ENCODE measurements at regions not wholly inside any gene's neighbourhood (a gene's known extent, or its start where the extent isn't known, plus 50 kb on each side); places are given as distances from the start of the nearest gene placed in this dataset.

DNA sequence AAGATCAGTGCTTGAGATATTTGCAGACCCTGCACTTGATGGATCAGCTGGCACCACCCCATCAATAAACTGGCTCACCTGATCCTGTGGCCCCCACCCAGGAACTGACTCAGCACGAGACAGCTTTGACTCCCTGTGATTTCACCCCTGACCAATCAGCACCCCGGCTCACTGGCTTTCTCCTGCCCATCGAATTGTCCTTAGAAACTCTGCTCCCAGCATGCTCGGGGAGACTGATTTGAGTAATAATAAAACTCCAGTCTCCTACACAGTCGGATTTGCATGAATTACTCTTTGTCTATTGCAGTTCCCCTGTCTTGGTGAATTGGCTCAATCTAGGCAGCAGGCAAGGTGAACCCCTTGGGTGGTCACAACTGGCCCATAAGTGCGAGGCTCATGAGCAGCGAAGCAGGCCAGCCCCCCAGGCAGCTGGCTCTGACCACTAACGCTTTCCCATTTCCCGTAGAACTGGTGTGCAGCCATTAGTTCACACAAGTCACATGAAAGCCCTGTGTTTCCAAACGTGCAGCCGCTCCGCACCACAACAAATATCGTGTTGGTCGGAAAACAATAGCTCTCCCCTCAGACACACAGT, 79.6 kb downstream of the RSPH3 start:
- no peak for TF ChIP-seq ZNF274 (IDR thresholded peaks at IDR 0.05; ENCODE audit: low read depth, low read length)
- H3K4me3 ChIP-seq (ENCODE audit: low read length): no peak overlapping the region

DNA sequence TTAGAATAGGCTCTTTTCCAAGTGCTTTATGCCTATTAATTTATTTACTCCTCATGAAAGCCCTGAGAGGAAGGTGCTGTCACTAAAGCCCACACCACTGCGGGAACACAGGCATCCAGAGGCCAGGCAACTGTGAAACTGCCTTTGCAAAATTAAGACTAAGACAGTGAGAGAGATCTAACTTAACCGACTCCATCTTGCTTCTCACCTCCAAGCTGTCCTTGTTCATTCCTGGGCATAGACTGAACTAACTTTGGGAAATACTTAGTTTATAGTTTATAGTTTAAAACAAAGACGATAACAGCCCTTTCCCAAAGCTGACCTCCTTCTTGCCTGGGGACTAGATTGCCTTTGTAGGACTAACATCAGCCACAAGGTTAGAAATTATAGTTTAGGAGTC, 80.1 kb downstream of the RSPH3 start:
- no peak overlapping the region for H3K4me3 ChIP-seq (ENCODE audit: low read length)
- no peak for TF ChIP-seq ZNF274 (IDR thresholded peaks at IDR 0.05; ENCODE audit: low read depth, low read length)

DNA sequence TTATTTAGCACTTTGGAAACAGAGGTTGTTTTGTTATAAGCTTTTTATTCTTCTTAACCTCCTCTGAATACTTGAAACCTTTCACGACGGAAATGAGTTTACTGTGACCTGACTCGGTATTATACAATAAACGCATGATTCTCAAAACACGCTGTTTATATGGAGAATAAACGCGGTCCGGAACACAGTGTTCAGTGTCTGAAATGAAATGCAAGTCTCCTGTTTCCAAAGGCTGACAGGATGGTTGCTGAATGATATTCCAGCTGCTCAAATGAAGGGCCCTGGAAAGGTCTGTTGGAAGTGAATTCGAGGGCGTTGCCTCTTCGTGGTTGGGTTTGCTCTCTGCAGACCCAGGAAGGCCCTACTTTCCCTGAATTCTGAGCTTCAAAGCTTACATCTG, 83.4 kb downstream of the RSPH3 start:
- no peak overlapping the region for H3K4me3 ChIP-seq (ENCODE audit: low read length)
- no peak for TF ChIP-seq ZNF274 (IDR thresholded peaks at IDR 0.05; ENCODE audit: low read depth, low read length)

DNA sequence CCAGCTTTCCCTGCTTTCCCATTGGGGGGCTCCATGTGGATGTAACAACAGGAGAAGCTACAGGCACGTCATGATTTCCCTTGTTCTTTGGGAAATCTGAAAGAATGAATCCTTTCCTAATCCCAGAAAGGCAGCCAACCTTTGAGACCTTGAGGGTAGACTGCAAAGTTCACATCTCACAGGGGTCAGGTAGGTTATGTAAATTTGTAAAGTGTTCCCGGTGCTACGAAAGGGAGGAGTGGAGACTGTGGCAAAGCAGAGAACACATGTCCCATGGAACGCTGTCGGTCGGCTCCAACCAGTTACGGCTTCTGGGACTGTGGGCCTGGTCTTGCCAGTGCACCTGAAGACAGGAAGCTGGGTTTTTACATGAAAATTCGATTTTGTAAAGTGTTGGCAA, 85.1 kb downstream of the RSPH3 start:
- H3K4me3 ChIP-seq (ENCODE audit: low read length): no peak overlapping the region
- no peak for TF ChIP-seq ZNF274 (IDR thresholded peaks at IDR 0.05; ENCODE audit: low read depth, low read length)

DNA sequence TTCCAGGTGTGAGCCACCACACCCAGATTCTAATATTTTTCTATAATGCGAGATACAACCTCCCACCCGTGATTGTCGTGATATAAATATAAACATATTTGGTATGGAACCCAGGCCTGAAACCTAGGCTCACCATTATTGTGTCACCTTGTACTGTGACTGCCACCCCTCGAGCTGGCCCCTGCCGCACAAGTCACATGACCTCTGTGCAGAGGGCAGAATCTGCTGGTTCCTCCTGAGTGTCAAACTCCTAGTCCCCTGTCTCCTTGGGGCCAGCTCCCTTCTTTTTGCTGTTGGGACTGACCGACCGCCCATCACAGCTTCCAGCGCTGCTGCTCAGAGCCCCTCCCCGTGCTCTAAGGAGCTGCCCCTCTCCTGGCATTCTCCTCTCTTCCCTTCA, 86.4 kb downstream of the RSPH3 start:
- H3K4me3 ChIP-seq (ENCODE audit: low read length): no peak overlapping the region
- no peak for TF ChIP-seq ZNF274 (IDR thresholded peaks at IDR 0.05; ENCODE audit: low read depth, low read length)

DNA sequence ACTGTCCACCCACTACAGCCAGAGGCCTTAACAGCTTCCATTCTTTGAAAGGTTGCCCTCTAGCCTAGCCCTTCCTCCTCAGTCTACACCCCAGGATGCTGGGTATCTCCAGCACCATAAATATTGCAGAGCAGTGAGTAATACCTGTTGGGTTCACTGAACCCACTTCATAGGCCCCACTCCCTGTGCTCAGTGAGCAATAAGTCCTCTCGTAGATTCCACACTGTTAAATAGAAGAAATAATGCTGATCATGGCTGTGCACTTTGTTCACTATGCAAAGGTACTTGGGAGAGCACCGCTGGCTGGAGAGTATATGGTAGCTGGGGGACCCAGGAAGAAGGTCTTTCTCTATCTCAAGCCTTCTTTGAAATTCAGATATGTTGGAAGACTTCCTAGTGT, 87.3 kb downstream of the RSPH3 start:
- no peak for TF ChIP-seq ZNF274 (IDR thresholded peaks at IDR 0.05; ENCODE audit: low read depth, low read length)

DNA sequence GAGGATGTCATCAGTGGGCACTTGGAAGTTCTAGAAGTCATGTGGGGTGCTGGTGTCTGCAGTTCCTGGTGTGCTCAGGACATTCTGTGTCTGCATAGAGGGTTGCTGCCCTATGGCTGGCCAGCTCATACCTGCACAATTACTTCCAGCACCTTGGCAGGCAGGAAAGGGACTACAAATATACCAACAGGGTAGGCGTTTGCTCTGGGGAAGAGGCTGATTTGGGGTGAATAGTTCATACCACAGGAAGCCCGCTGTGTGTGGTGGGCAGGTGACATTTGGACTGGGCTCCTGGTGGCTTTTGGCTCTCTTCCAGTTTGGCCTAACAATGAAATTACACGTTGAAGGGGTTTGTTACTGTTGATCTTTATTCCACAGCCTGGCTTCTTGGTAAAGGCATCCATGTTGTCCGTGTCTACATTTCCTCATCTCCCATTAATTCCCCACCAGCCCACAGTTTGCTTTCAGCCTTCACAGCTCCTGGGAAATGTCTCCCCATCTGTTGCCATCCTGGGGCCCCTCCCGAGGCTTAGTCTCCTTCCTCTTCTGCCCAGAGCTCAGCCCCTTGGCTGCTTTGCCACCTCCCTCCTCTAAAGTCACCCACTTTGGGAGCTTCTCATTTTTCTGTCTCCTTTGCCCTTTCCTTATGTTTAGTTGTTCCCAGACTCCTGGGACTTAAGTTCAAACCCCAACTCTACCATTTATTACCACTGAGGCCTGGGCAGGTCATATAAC, 88.1 kb downstream of the RSPH3 start:
- H3K4me3 ChIP-seq (ENCODE audit: low read length): no peak overlapping the region

More for the DNA sequence above, 87.3 kb downstream of the RSPH3 start:
- no peak overlapping the region for H3K4me3 ChIP-seq (ENCODE audit: low read length)

DNA sequence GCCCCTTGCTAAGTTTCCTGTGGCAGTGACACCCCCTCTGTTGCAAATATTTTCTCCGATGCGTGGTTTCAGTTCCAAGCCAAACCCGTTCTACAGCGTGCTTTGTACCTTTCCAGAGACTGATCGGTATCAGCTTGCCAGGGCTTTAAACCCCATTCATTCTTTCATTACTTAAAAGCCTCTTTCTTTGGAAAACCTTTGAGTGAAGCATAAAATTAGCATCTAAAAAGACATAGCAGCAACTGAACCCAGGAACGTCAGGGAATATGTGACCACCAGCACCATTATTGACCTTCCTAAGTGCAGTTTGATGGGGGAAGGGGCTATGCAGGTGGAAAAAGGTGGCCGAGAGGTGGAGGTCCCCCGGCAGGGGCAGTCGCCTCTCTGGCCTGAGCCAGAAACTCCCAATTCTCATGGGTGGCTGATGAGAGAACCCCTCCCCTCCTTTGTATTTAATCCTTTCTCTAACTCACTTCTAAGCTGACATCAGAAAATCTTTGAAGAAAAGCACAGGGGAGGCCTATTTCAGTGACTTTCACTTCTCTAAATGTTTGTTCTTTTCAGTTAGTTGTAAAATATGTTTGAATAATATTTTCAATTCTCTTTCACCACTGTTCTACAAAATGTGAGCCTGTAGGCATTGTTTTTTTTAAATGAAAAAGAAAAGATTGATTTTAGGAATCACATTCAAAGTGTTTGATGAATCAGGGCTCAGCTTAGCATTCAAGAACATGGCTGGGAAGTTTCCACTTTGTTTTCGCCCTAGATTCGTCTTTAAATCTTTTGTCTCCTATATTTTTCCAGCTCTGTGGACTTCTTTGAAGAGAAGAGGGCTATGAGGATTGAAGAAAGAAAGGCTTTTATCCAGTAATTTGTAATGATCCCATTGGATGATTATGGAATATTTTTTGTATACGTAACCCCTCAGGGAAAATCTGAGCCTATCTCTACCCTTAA, 89.2 kb downstream of the RSPH3 start:
- TF ChIP-seq ZNF274 (IDR thresholded peaks at IDR 0.05; ENCODE audit: low read depth, low read length): no peak
- peak overlapping the region; percentile 57; the same call in 1 of the 2 replicates for H3K4me3 ChIP-seq (ENCODE audit: low read length)

More for the DNA sequence above, 88.1 kb downstream of the RSPH3 start:
- no peak for TF ChIP-seq ZNF274 (IDR thresholded peaks at IDR 0.05; ENCODE audit: low read depth, low read length)

DNA sequence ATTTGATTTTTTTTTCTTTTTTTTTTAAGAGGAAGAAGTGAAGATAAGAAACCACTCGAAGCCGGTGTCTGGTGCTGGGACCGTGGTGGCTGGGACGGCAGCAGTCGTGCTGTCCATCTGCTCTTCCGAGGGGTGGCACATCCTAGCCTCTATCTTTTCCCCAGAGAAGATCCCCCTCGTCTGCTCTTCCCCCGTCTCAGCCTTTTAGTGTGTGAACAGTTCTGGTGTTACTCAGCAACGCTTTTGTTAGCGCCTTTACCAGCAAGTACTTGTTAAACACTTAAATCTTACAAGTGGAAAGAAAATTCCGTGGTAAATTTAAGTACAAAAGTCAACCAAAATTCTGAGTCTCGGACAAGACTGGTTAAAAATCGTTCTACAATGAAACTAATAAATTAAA, 90.1 kb downstream of the RSPH3 start:
- H3K4me3 ChIP-seq (ENCODE audit: low read length): no peak overlapping the region
- no peak for TF ChIP-seq ZNF274 (IDR thresholded peaks at IDR 0.05; ENCODE audit: low read depth, low read length)

DNA sequence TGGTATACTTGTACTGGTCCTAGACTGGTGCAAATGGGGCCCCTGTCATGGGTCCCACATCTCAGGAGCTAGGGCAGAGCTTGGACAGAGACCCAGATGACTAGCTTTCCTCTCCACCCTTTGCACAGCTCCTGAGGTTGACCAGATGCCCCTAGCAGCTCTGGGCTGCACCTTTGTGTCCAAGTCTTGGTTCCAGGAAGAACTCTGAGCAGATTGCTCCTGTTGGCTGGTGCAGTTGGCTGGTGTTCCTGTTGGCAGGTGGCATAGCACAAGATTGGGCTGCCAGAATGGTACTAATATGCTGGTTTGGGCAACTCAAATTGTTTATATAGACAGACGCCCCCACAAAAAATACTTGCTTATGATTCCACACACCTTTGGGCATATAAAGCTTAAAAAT, 89.4 kb upstream of the EZR start:
- no peak overlapping the region for H3K4me3 ChIP-seq (ENCODE audit: low read length)
- no peak for TF ChIP-seq ZNF274 (IDR thresholded peaks at IDR 0.05; ENCODE audit: low read depth, low read length)

DNA sequence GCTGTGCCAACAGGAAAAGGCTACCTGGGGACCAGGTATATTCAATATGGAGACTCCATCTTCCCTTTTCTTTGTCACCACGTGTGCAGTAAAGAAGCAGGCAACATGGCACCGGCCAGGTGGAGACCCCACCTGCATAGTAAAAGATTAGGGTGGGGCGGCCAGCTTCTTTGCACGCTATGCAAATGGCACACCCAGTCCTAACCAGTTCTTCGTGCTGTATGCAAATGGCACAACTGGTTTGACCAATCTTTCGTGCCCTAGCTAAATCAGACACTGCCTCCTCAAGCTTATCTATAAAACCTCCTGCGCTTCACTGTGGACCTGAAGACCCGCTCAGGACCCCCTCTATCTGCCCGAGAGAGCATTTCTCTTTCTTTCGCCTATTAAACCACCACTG, 88.8 kb upstream of the EZR start:
- no peak overlapping the region for H3K4me3 ChIP-seq (ENCODE audit: low read length)
- TF ChIP-seq ZNF274 (IDR thresholded peaks at IDR 0.05; ENCODE audit: low read depth, low read length): no peak

DNA sequence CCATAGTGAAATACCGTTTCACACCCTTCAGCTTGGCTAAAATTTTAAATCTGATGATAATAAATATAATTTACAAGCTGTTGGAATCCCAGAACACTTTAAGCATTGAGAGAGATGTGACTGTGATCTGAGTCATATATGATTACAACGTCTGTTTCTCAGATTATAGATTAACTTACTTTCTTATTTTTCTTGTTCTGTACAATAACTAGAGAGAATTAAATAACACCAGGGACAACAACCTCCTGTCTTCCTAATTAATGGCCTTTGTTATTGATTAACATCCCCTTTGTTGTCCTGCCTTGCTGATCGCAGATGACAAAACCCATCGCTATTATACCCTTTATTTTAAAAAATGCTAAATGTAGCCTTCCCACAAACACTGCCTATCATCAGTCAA, 87.8 kb upstream of the EZR start:
- TF ChIP-seq ZNF274 (IDR thresholded peaks at IDR 0.05; ENCODE audit: low read depth, low read length): no peak
- no peak overlapping the region for H3K4me3 ChIP-seq (ENCODE audit: low read length)

DNA sequence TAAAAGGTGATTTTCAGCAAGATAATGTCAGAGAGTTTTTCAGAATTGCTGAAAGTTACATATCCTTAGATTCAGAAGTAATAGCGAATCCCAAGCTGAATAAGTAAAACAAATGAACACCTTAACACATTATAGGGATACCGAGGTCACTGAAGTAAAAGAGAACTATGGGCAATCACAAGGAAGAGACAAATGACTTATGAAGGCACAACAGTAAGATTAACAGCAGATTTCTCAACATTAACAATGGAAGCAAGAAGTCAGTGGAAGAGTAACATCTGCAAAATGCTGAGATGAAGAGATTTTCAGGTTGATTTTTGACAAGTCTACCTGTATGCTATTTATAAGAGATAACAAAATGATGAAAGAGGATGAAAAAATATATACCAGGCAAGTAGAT, 86.1 kb upstream of the EZR start:
- no peak for TF ChIP-seq ZNF274 (IDR thresholded peaks at IDR 0.05; ENCODE audit: low read depth, low read length)
- no peak overlapping the region for H3K4me3 ChIP-seq (ENCODE audit: low read length)

DNA sequence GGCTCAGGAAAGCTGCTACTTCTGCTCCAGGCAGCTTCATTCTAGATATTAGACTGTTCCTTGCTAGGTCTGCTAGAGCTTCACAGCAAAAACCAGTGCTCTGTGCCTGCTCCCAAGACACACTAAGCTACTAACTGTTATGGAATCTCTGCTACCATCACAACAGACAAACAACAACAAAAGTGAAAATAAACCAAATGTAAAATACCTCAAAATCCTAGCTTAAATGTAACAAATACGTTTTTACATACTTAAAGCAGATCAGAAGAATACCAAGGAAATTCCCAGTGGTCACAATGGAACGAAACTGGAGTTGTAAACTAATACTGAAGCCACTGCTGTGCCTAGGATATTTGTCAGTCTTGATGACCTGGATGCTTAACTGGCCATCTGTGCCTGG, 84.6 kb upstream of the EZR start:
- H3K4me3 ChIP-seq (ENCODE audit: low read length): no peak overlapping the region
- no peak for TF ChIP-seq ZNF274 (IDR thresholded peaks at IDR 0.05; ENCODE audit: low read depth, low read length)

All from GM08714 (cell line).